ENCODE measurements at regions not wholly inside any gene's neighbourhood (a gene's known extent, or its start where the extent isn't known, plus 50 kb on each side); places are given as distances from the start of the nearest gene placed in this dataset.
A peak's percentile ranks its signal among the peaks of the same experiment; 100 is the strongest.

GRCh38 chr19:46911456-46911855, 50.7 kb downstream of the ARHGAP35 start:
- no peak for DNase-seq

GRCh38 chr19:46913198-46913851, 52.5 kb downstream of the ARHGAP35 start:
- no peak for DNase-seq

- no peak for DNase-seq
These were observed 53.1 kb downstream of the ARHGAP35 start for GRCh38 chr19:46913852-46914430.

- no peak for DNase-seq
These were observed 54.6 kb downstream of the ARHGAP35 start for GRCh38 chr19:46915386-46915785.

GRCh38 chr19:46917002-46917401, 56.2 kb downstream of the ARHGAP35 start:
- no peak for DNase-seq

- no peak for DNase-seq
These were observed 58.5 kb downstream of the ARHGAP35 start for GRCh38 chr19:46919324-46919723.

GRCh38 chr19:46920362-46920761, 59.6 kb downstream of the ARHGAP35 start:
- no peak for DNase-seq

- no peak for DNase-seq
These were observed 60.3 kb downstream of the ARHGAP35 start for GRCh38 chr19:46921071-46921470.

GRCh38 chr19:46922465-46922864, 61.7 kb downstream of the ARHGAP35 start:
- no peak for DNase-seq

GRCh38 chr19:46924874-46925547, 64.2 kb downstream of the ARHGAP35 start:
- DNase-seq: no peak

- no peak for DNase-seq
These were observed 64.8 kb downstream of the ARHGAP35 start for GRCh38 chr19:46925548-46925950.

GRCh38 chr19:46926170-46927071, 65.6 kb downstream of the ARHGAP35 start:
- peak; percentile 20 for DNase-seq

GRCh38 chr19:46927106-46927505, 66.3 kb downstream of the ARHGAP35 start:
- DNase-seq: no peak

- no peak for DNase-seq
These were observed 67.1 kb downstream of the ARHGAP35 start for GRCh38 chr19:46927893-46928292.

GRCh38 chr19:46928951-46929350, 68.2 kb downstream of the ARHGAP35 start:
- no peak for DNase-seq

- no peak for DNase-seq
These were observed 70.4 kb downstream of the ARHGAP35 start for GRCh38 chr19:46931202-46931601.

GRCh38 chr19:46932346-46932745, 71.5 kb downstream of the ARHGAP35 start:
- no peak for DNase-seq

- no peak for DNase-seq
These were observed 74.4 kb downstream of the ARHGAP35 start for GRCh38 chr19:46935066-46935663.

GRCh38 chr19:46943150-46943946, 76.3 kb upstream of the NPAS1 start:
- no peak for DNase-seq

- DNase-seq: no peak
These were observed 75.4 kb upstream of the NPAS1 start for GRCh38 chr19:46944123-46944748.

GRCh38 chr19:46944918-46945628, 74.6 kb upstream of the NPAS1 start:
- peak; percentile 79 for DNase-seq
